ENCODE measurements at regions not wholly inside any gene's neighbourhood (a gene's known extent, or its start where the extent isn't known, plus 50 kb on each side); places are given as distances from the start of the nearest gene placed in this dataset.

GRCh38 chr10:1896153-1896552, 158.8 kb upstream of the ADARB2 start:
- DNase-seq = no peak

GRCh38 chr10:1895691-1896090, 158.4 kb upstream of the ADARB2 start:
- DNase-seq = peak; percentile 7

GRCh38 chr10:1894912-1895311, 157.6 kb upstream of the ADARB2 start:
- DNase-seq = no peak

- no peak for DNase-seq
These were observed 156.6 kb upstream of the ADARB2 start for GRCh38 chr10:1893941-1894340.

- no peak for DNase-seq
These were observed 148.7 kb upstream of the ADARB2 start for GRCh38 chr10:1886039-1886438.

GRCh38 chr10:1882728-1883127, 145.4 kb upstream of the ADARB2 start:
- DNase-seq = no peak

GRCh38 chr10:1882180-1882579, 144.9 kb upstream of the ADARB2 start:
- no peak for DNase-seq

- no peak for DNase-seq
These were observed 144.3 kb upstream of the ADARB2 start for GRCh38 chr10:1881636-1882035.

- DNase-seq = no peak
These were observed 137.2 kb upstream of the ADARB2 start for GRCh38 chr10:1874533-1874932.

GRCh38 chr10:1873661-1874315, 136.5 kb upstream of the ADARB2 start:
- DNase-seq = no peak

GRCh38 chr10:1872151-1872726, 134.9 kb upstream of the ADARB2 start:
- DNase-seq = no peak

- DNase-seq = no peak
These were observed 133.2 kb upstream of the ADARB2 start for GRCh38 chr10:1870491-1870890.

GRCh38 chr10:1869861-1870260, 132.5 kb upstream of the ADARB2 start:
- no peak for DNase-seq

- DNase-seq = no peak
These were observed 123.0 kb upstream of the ADARB2 start for GRCh38 chr10:1860351-1860750.

GRCh38 chr10:1858547-1858946, 121.2 kb upstream of the ADARB2 start:
- no peak for DNase-seq

- DNase-seq = no peak
These were observed 120.7 kb upstream of the ADARB2 start for GRCh38 chr10:1858048-1858447.

- DNase-seq = no peak
These were observed 118.6 kb upstream of the ADARB2 start for GRCh38 chr10:1855911-1856310.

- DNase-seq = no peak
These were observed 116.9 kb upstream of the ADARB2 start for GRCh38 chr10:1854271-1854670.

GRCh38 chr10:1853801-1854200, 116.5 kb upstream of the ADARB2 start:
- DNase-seq = no peak

GRCh38 chr10:1852841-1853240, 115.5 kb upstream of the ADARB2 start:
- no peak for DNase-seq

GRCh38 chr10:1851762-1852161, 114.4 kb upstream of the ADARB2 start:
- DNase-seq = no peak

- no peak for DNase-seq
These were observed 113.7 kb upstream of the ADARB2 start for GRCh38 chr10:1850971-1851527.

GRCh38 chr10:1847361-1847760, 110.0 kb upstream of the ADARB2 start:
- no peak for DNase-seq

- no peak for DNase-seq
These were observed 108.7 kb upstream of the ADARB2 start for GRCh38 chr10:1846032-1846431.

GRCh38 chr10:1841759-1842158, 104.4 kb upstream of the ADARB2 start:
- no peak for DNase-seq

Data from NCI-H524 treated with DMSO at 0.1 percent for 48 hours (cell line).